Glutamatergic neuron (in vitro differentiated cells): ENCODE measurements at regions not wholly inside any gene's neighbourhood (a gene's known extent, or its start where the extent isn't known, plus 50 kb on each side); places are given as distances from the start of the nearest gene placed in this dataset.

Experiments used
- DNase-seq: peaks from one replicate; pipeline ENCODE4 v3.0.0; 2022
- H3K27ac Mint-ChIP-seq: one replicate; pipeline ENCODE4 v1.8.0; 2020; ENCODE audit warnings: mild to moderate bottlenecking, mixed read lengths, inconsistent platforms; ENCODE audit not compliant: unreplicated experiment
- H3K27me3 Mint-ChIP-seq: one replicate; pipeline ENCODE4 v1.8.0; 2020; ENCODE audit warnings: mild to moderate bottlenecking, moderate library complexity, mixed read lengths, inconsistent platforms; ENCODE audit not compliant: unreplicated experiment
- H3K36me3 Mint-ChIP-seq: one replicate; pipeline ENCODE4 v1.8.0; 2020; ENCODE audit warnings: mild to moderate bottlenecking, mixed read lengths, inconsistent platforms; ENCODE audit not compliant: unreplicated experiment
- H3K4me1 Mint-ChIP-seq: one replicate; pipeline ENCODE4 v1.8.0; 2020; ENCODE audit warnings: mild to moderate bottlenecking, low read depth, mixed read lengths, inconsistent platforms; ENCODE audit not compliant: unreplicated experiment
- H3K4me3 Mint-ChIP-seq: one replicate; pipeline ENCODE4 v1.8.0; 2020; ENCODE audit warnings: mild to moderate bottlenecking, mixed read lengths, inconsistent platforms; ENCODE audit not compliant: unreplicated experiment
- H3K9me3 Mint-ChIP-seq: one replicate; pipeline ENCODE4 v1.8.0; 2020; ENCODE audit warnings: mild to moderate bottlenecking, moderate library complexity, mixed read lengths, inconsistent platforms; ENCODE audit not compliant: unreplicated experiment
- TF ChIP-seq, protein P1 (sequence below): fragments of 200-600 bp; sonication (generic); IDR thresholded peaks from one replicate; pipeline ENCODE4 v1.5.0; 2021; ENCODE audit not compliant: partially characterized antibody, unreplicated experiment

DNA sequence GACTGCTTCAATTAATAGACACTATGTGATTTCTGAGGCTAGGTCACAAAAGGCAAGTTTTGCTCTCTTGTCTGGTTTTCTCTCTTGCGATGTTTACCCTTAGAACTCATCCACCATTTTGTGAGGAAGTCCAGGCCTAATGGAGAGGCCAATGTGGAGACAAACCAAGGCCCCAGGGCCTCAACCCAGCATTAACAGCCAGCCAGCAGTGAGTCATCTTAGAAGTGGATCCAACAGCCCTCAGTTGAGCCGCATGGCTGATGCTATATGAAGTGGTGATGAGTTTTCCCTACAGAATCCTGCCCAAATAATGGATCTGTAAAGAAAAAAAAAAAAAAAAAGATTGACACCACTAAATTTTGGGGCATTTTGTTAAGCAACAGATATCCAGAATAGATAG lies 95.1 kb downstream of the DNTTIP2 start:
- TF ChIP-seq, protein P1, sequence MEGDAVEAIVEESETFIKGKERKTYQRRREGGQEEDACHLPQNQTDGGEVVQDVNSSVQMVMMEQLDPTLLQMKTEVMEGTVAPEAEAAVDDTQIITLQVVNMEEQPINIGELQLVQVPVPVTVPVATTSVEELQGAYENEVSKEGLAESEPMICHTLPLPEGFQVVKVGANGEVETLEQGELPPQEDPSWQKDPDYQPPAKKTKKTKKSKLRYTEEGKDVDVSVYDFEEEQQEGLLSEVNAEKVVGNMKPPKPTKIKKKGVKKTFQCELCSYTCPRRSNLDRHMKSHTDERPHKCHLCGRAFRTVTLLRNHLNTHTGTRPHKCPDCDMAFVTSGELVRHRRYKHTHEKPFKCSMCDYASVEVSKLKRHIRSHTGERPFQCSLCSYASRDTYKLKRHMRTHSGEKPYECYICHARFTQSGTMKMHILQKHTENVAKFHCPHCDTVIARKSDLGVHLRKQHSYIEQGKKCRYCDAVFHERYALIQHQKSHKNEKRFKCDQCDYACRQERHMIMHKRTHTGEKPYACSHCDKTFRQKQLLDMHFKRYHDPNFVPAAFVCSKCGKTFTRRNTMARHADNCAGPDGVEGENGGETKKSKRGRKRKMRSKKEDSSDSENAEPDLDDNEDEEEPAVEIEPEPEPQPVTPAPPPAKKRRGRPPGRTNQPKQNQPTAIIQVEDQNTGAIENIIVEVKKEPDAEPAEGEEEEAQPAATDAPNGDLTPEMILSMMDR: no peak
- Mint-ChIP-seq H3K36me3 (no peaks in the 10 kb centered on the region), H3K27ac (no peak overlapping the region), H3K27me3 (no peaks in the 10 kb centered on the region), H3K9me3 (peaks cover 2% of the 10 kb centered on the region), H3K4me1 (no peaks in the 10 kb centered on the region), H3K4me3 (no peak overlapping the region)
- no peak for DNase-seq

DNA sequence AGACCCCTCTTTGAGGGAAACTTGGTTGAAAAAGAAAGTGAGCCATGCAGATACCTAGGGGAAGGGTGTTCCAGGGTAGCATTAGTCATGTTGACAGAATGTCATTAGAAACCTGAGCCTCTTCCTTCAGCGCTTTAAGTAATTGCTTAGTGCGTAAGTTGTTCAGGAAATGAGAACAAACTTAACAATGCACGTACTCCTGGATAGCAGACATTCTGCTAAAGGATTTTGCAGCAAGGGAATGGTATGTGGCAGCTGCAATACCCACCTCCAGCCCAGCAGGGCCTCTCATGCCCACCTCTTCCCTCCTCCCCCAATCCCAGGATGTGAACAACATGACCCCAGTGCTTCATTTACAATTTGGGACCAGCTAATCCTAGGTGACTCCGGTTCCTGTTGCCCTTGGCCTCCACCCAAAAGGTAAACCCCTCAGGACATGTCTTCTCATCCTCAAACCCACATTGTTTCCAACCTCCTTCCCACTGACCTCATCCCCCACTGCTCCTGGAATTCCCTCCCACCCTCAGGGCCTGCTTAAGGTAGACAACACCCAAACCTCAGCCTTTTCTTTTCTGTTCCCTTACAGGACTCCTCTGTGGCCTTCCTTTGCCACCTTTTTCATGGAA lies 98.0 kb upstream of the BCAR3 start:
- no peak overlapping the region for H3K27ac Mint-ChIP-seq
- DNase-seq: no peak

DNA sequence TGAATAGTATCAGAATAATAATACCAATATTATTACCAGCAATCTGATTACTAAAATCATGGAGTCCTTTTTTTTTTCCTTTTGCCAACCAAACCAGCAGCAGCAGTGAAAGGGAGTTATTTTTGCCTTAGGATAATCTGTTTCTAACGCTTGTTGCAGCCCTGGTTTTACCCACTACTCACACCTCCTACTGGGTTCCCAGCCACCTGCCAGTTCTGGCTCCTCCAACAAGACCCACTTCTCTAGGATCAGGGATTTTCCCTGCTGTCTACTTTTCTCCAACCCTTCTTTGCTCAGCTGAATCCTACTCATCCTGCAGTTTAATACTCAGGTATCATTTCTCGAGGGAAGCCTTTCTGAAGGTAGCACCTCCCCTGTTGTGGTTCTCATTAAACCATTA lies 96.8 kb upstream of the BCAR3 start:
- TF ChIP-seq, protein P1: no peak
- no peak overlapping the region for H3K4me3 Mint-ChIP-seq
- no peaks in the 10 kb centered on the region for H3K36me3 Mint-ChIP-seq
- no peaks in the 10 kb centered on the region for H3K4me1 Mint-ChIP-seq
- no peaks in the 10 kb centered on the region for H3K9me3 Mint-ChIP-seq
- H3K27ac Mint-ChIP-seq: no peak overlapping the region
- H3K27me3 Mint-ChIP-seq: peaks cover 2% of the 10 kb centered on the region
- no peak for DNase-seq

More for the DNA sequence above, 98.0 kb upstream of the BCAR3 start:
- TF ChIP-seq, protein P1: no peak
- Mint-ChIP-seq H3K36me3 (no peaks in the 10 kb centered on the region), H3K4me1 (no peaks in the 10 kb centered on the region), H3K9me3 (peaks cover 2% of the 10 kb centered on the region), H3K4me3 (no peak overlapping the region), H3K27me3 (no peaks in the 10 kb centered on the region)

DNA sequence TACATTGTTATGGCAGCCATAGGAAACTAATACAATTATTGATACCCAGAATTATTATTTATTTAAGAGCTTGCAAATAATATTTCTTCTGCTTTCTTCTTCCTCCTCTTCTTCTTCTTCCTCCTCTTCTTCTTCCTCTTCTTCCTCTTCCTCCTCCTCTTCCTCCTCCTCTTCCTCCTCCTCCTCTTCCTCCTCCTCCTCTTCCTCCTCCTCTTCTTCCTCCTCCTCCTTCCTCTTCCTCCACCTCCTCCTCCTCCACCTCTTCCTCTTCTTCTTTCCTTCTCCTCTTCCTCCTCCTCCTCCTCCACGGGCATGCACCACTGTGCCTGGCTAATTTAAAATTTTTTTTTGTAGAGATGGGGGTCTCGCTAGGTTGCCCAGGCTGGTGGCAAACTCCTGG lies 95.6 kb upstream of the BCAR3 start:
- DNase-seq: no peak
- no peak overlapping the region for H3K27ac Mint-ChIP-seq

DNA sequence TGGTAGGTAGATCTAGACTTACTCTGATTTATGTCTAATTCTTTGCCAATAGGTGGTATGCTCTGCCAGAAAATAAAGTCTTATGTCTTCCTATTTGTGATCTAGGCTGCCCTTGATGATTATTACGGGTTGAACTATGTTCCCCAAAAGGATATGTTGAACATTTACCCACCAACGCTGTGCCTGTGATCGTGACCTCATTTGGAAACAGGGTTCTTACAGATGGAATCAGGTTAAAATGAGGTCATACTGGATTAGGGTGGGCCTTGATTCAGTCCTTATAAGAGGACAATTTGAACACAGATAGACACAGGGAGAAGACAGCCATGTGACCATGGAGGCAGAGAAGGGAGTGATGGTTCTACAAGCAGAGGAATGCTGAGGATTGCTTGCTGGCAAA lies 95.1 kb upstream of the BCAR3 start:
- no peak for DNase-seq
- Mint-ChIP-seq H3K27me3 (peaks cover 2% of the 10 kb centered on the region), H3K36me3 (no peaks in the 10 kb centered on the region), H3K9me3 (no peaks in the 10 kb centered on the region), H3K4me3 (no peak overlapping the region), H3K4me1 (no peaks in the 10 kb centered on the region), H3K27ac (no peak overlapping the region)
- TF ChIP-seq, protein P1: no peak

More for the DNA sequence above, 95.6 kb upstream of the BCAR3 start:
- Mint-ChIP-seq H3K4me3 (no peak overlapping the region), H3K27me3 (peaks cover 2% of the 10 kb centered on the region), H3K36me3 (no peaks in the 10 kb centered on the region), H3K9me3 (no peaks in the 10 kb centered on the region), H3K4me1 (no peaks in the 10 kb centered on the region)
- TF ChIP-seq, protein P1: no peak
